Mesendoderm (in vitro differentiated cells): ENCODE measurements at regions not wholly inside any gene's neighbourhood (a gene's known extent, or its start where the extent isn't known, plus 50 kb on each side); places are given as distances from the start of the nearest gene placed in this dataset.
"Not testable (repeated sequence)": the region's sequence is repeated elsewhere in the genome, so short reads cannot be mapped to it uniquely, and the experiment has no call there.

Source experiments
- DNase-seq: peaks from one replicate; pipeline ENCODE4 v3.0.0; 2013
- H2AK5ac ChIP-seq: 2 replicates; pipeline ENCODE4 v1.6.1; 2013; ENCODE audit warnings: low read length, inconsistent platforms
- H2BK120ac ChIP-seq: 2 replicates; pipeline ENCODE4 v1.6.1; 2013; ENCODE audit warnings: low read depth, mild to moderate bottlenecking, low read length, moderate library complexity, mixed read lengths
- H2BK15ac ChIP-seq: replicated peaks from 2 replicates; pipeline ENCODE4 v1.6.1; 2013; ENCODE audit warnings: low read depth, mild to moderate bottlenecking, moderate library complexity
- H2BK5ac ChIP-seq: 2 replicates; pipeline ENCODE4 v1.6.1; 2013; ENCODE audit warnings: low read length, inconsistent platforms
- H3K18ac ChIP-seq: 2 replicates; pipeline ENCODE4 v1.6.1; 2013; ENCODE audit warnings: mild to moderate bottlenecking, low read length, mixed read lengths
- H3K23ac ChIP-seq: one replicate; pipeline ENCODE4 v1.6.1; 2013; ENCODE audit warnings: low read length
- H3K27ac ChIP-seq: 2 replicates; pipeline ENCODE4 v1.5.1; 2013; ENCODE audit warnings: low read depth, mild to moderate bottlenecking, inconsistent platforms, low read length, moderate library complexity
- H3K27me3 ChIP-seq: 2 replicates; pipeline ENCODE4 v1.6.1; 2013; ENCODE audit warnings: low read length, control low read depth, mild to moderate bottlenecking, inconsistent platforms; ENCODE audit not compliant: insufficient read depth, poor library complexity
- H3K36me3 ChIP-seq: 2 replicates; pipeline ENCODE4 v1.6.1; 2013; ENCODE audit warnings: low read length, inconsistent platforms; ENCODE audit not compliant: control insufficient read depth, insufficient read depth
- H3K4ac ChIP-seq: one replicate; pipeline ENCODE4 v1.6.1; 2013; ENCODE audit warnings: low read depth, mild to moderate bottlenecking, low read length, moderate library complexity
- H3K4me1 ChIP-seq: 2 replicates; pipeline ENCODE4 v1.6.1; 2013; ENCODE audit warnings: low read depth, low read length, inconsistent platforms; ENCODE audit not compliant: control insufficient read depth
- H3K4me2 ChIP-seq: 2 replicates; pipeline ENCODE4 v1.6.1; 2013; ENCODE audit warnings: low read length
- H3K4me3 ChIP-seq: 2 replicates; pipeline ENCODE4 v1.5.1; 2013; ENCODE audit warnings: mild to moderate bottlenecking, low read length
- H3K56ac ChIP-seq: one replicate; pipeline ENCODE4 v1.6.1; 2013; ENCODE audit warnings: low read length
- H3K79me1 ChIP-seq: 2 replicates; pipeline ENCODE4 v1.6.1; 2013; ENCODE audit warnings: low read length, inconsistent platforms
- H3K79me2 ChIP-seq: 2 replicates; pipeline ENCODE4 v1.6.1; 2013; ENCODE audit warnings: mild to moderate bottlenecking, low read length; ENCODE audit not compliant: control insufficient read depth, insufficient read depth
- H3K9ac ChIP-seq: 2 replicates; pipeline ENCODE4 v1.6.1; 2013; ENCODE audit warnings: low read length, inconsistent platforms
- H4K5ac ChIP-seq: one replicate; pipeline ENCODE4 v1.6.1; 2013; ENCODE audit warnings: low read length
- H4K8ac ChIP-seq: one replicate; pipeline ENCODE4 v1.6.1; 2013; ENCODE audit warnings: low read depth, mild to moderate bottlenecking, control low read depth, low read length, moderate library complexity
- WGBS: extraction: QIAGEN DNeasy Blood & Tissue Kit; methylation state at CpG from one replicate; pipeline ENCODE4 v1.1.7; 2013; ENCODE audit warnings: low lambda C conversion rate, missing lambda C conversion rate; ENCODE audit not compliant: insufficient coverage; ENCODE audit errors: extremely low coverage; 5-methylcytosine and 5-hydroxymethylcytosine counted together

DNA sequence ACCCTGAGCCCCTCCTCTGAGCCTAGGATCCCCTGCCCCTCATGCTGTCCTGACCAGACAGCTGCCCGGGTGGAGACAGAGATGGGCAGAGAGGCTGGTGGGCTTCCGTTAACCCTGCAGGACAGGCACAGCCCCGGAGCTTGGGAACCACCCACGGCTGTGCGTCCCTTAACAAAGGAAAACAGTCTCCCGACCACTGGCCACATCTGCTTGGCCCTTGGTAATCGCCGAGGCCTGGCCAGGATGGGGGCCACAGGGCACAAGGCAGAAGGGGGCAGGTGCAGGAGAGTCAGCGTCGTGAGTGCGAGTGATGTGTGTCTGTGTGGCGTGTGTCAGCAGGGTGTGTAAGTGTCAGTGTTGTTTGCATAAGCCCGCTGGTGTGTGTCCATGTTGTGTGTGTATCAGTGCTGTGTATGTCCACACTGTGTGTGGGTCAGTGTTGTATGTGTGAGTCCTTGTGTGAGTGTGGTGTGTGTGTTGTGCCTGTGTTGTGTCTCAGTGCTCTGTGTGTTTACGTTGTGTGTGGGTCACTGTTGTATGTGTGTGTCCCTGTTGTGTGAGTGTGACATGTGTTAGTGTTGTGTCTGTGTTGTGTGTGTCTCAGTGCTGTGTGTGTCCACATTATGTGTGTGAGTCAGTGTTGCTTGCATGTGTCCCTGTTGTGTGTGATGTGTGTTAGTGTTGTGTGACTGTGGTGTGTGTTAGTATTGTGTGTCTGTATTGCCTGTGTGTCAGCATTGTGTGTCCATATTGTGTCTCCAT is 369.5 kb downstream of the BRD1 start:
- Histone ChIP-seq H3K4me2 (no peak overlapping the region), H3K4ac (no peak overlapping the region), H3K18ac (no peak overlapping the region), H2BK120ac (no peak overlapping the region), H3K27ac (no peak overlapping the region), H3K79me1 (no peaks in the 10 kb centered on the region), H3K4me3 (no peak overlapping the region), H2BK15ac (no peak overlapping the region), H3K56ac (no peak overlapping the region), H2BK5ac (no peak overlapping the region), H3K27me3 (no peaks in the 10 kb centered on the region), H3K4me1 (no peaks in the 10 kb centered on the region), H3K79me2 (no peaks in the 10 kb centered on the region), H2AK5ac (peak overlapping the region; percentile 82), H4K8ac (no peak overlapping the region), H3K23ac (peak overlapping the region; percentile 45), H4K5ac (no peak overlapping the region), H3K36me3 (no peaks in the 10 kb centered on the region), H3K9ac (no peak overlapping the region)
- no peak for DNase-seq
- no CpG with 5 or more reads among the region's 14 CpGs for WGBS

DNA sequence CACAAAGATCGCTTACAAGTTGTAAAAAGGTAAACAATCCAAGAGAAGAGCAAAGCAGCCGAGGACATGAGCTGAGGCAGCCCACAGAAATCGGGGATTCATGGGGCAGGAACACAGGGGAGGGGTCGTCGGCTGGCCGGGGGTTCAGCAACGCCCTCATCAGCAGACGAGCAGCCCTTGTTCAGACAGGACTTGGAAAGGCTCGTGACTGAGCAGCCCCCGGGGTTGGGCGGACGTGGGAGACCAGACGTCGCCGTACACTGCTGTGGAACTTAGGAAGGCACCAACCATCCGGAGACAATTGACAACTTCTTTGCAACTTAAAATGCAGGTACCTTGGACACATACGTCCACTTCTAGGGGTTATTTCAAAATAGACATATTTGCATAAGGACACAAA is 370.5 kb downstream of the BRD1 start:
- Histone ChIP-seq H3K23ac (no peak overlapping the region), H3K4me3 (no peak overlapping the region), H3K27me3 (no peaks in the 10 kb centered on the region), H3K4me2 (no peak overlapping the region), H3K18ac (no peak overlapping the region), H2AK5ac (no peak overlapping the region), H3K9ac (no peak overlapping the region), H2BK120ac (no peak overlapping the region), H4K8ac (no peak overlapping the region), H3K79me2 (no peaks in the 10 kb centered on the region), H3K4me1 (no peaks in the 10 kb centered on the region), H2BK5ac (no peak overlapping the region), H3K4ac (no peak overlapping the region), H3K27ac (no peak overlapping the region), H3K36me3 (no peaks in the 10 kb centered on the region), H3K79me1 (no peaks in the 10 kb centered on the region), H2BK15ac (no peak overlapping the region), H4K5ac (no peak overlapping the region), H3K56ac (no peak overlapping the region)
- no CpG with 5 or more reads among the region's 17 CpGs for WGBS
- DNase-seq, result no peak

DNA sequence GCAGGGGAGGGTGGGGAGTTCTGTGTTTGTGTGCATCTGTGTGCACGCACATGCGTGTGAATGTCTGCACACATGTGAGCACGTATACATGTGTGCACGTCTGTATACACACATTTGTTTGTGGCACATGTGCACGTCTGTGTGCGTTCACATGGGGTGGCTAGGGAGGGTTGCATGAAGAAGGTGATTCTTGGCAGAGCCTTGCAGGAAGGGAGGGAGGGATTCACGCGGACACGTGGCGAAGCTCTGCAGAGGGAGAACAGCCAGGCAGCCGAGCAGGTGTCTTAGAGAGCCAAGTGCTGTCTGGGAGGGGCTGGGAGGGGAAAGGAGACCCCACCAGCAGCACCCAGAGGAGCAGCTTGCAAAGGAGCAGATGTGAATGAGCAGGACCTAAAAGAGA is 372.1 kb downstream of the BRD1 start:
- Histone ChIP-seq H3K79me2 (no peaks in the 10 kb centered on the region), H4K8ac (no peak overlapping the region), H3K4me2 (no peak overlapping the region), H2BK15ac (no peak overlapping the region), H2AK5ac (no peak overlapping the region), H3K23ac (no peak overlapping the region), H3K79me1 (no peaks in the 10 kb centered on the region), H2BK120ac (no peak overlapping the region), H3K27ac (no peak overlapping the region), H3K27me3 (no peaks in the 10 kb centered on the region), H3K36me3 (no peaks in the 10 kb centered on the region), H2BK5ac (no peak overlapping the region), H3K18ac (no peak overlapping the region), H4K5ac (no peak overlapping the region), H3K4me1 (peaks cover 10% of the 10 kb centered on the region), H3K4ac (no peak overlapping the region), H3K4me3 (no peak overlapping the region), H3K56ac (no peak overlapping the region), H3K9ac (no peak overlapping the region)
- no peak for DNase-seq
- WGBS, result no CpG with 5 or more reads among the region's 11 CpGs

DNA sequence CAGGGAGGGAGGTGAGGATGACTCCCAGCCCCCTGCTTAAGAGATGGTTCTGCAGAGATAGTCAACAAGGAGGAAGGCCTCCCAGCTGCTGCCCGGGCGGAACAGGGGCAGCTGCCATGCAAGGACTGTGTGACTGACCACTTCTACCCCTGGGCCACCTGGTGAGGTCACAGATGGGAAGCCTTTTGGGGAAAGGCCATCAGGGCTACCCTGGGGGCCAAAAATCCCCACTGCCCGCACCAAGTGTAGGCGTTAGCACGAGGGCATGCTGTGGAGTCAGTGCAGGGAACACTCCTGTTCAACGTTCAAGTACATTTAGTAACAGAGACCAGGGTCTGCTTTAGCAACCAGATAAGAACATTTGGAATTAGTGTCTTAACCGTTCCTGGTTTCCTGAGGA is 372.9 kb downstream of the BRD1 start:
- no peak overlapping the region for H3K9ac ChIP-seq
- no peak overlapping the region for H3K4me3 ChIP-seq
- H2BK5ac ChIP-seq, result no peak overlapping the region
- H3K4ac ChIP-seq, result no peak overlapping the region
- WGBS, result no CpG with 5 or more reads among the region's 7 CpGs
- no peak overlapping the region for H4K8ac ChIP-seq
- H3K4me1 ChIP-seq, result peaks cover 12% of the 10 kb centered on the region
- H2AK5ac ChIP-seq, result no peak overlapping the region
- H3K4me2 ChIP-seq, result no peak overlapping the region
- no peaks in the 10 kb centered on the region for H3K79me1 ChIP-seq
- H2BK120ac ChIP-seq, result no peak overlapping the region
- no peaks in the 10 kb centered on the region for H3K36me3 ChIP-seq
- no peak overlapping the region for H3K56ac ChIP-seq
- no peak overlapping the region for H3K18ac ChIP-seq
- H2BK15ac ChIP-seq, result no peak overlapping the region
- H3K23ac ChIP-seq, result no peak overlapping the region
- H3K27me3 ChIP-seq, result no peaks in the 10 kb centered on the region
- H3K27ac ChIP-seq, result no peak overlapping the region
- H4K5ac ChIP-seq, result no peak overlapping the region
- H3K79me2 ChIP-seq, result no peaks in the 10 kb centered on the region
- DNase-seq, result no peak

DNA sequence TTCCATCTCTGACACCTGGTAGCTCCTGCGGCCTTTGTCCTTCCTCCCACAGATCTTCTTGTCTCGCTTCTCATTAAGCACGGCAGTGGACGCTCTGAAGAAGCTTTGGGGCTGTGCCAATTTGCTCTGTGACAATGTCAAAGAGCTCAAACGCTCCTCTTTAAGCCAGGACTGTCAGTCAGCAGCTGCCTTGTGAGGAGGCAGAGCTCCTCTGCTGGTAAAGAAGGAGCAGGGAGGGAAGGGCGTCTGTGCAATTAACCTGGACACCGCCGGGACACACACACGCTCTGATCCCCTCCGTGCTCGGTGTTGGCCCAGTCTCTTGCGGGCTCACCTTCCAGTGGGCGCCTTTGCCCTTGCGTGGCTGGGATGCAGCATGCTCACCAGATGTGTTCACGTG is 373.9 kb downstream of the BRD1 start:
- no peak overlapping the region for H3K56ac ChIP-seq
- no peaks in the 10 kb centered on the region for H3K36me3 ChIP-seq
- H3K27me3 ChIP-seq, result no peaks in the 10 kb centered on the region
- H2AK5ac ChIP-seq, result peak overlapping the region; percentile 4
- H4K8ac ChIP-seq, result no peak overlapping the region
- no peak overlapping the region for H3K4me3 ChIP-seq
- H3K23ac ChIP-seq, result no peak overlapping the region
- H3K79me1 ChIP-seq, result no peaks in the 10 kb centered on the region
- H3K27ac ChIP-seq, result no peak overlapping the region
- H3K9ac ChIP-seq, result no peak overlapping the region
- H4K5ac ChIP-seq, result no peak overlapping the region
- no peak overlapping the region for H2BK15ac ChIP-seq
- no peak overlapping the region for H3K4ac ChIP-seq
- peaks cover 12% of the 10 kb centered on the region for H3K4me1 ChIP-seq
- H2BK5ac ChIP-seq, result no peak overlapping the region
- no peak overlapping the region for H2BK120ac ChIP-seq
- no peak for DNase-seq
- H3K18ac ChIP-seq, result no peak overlapping the region
- WGBS, result no CpG with 5 or more reads among the region's 15 CpGs
- H3K4me2 ChIP-seq, result no peak overlapping the region
- no peaks in the 10 kb centered on the region for H3K79me2 ChIP-seq

DNA sequence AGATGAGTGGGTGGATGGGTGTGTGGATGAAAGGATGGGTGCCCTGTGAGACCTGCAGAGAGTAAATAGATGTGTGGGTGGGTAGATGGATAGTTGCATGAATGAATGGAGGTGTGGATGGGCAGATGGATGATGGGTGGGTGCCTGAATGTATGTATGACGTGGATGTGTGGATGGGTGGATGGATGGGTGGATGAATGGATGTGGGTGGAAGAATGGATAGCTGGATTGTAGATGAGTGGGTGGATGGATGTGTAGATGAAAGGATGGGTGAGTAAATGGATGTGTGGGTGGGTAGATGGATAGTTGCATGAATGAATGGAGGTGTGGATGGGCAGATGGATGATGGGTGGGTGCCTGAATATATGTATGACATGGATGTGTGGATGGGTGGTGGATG is 374.7 kb downstream of the BRD1 start:
- H2AK5ac ChIP-seq, H3K18ac ChIP-seq, H4K5ac ChIP-seq, H3K79me1 ChIP-seq, H3K4me2 ChIP-seq, H3K27ac ChIP-seq, H4K8ac ChIP-seq, H3K4me3 ChIP-seq, H3K27me3 ChIP-seq, H2BK15ac ChIP-seq, H3K4ac ChIP-seq, H2BK5ac ChIP-seq, H3K79me2 ChIP-seq, H3K9ac ChIP-seq, H3K23ac ChIP-seq, H2BK120ac ChIP-seq, H3K56ac ChIP-seq, DNase-seq, H3K36me3 ChIP-seq: not testable (repeated sequence)
- H3K4me1 ChIP-seq, result peaks cover 12% of the 10 kb centered on the region
- WGBS, result 100% methylated on average over 1 of the region's 1 CpG
